Spleen (tissue), 11 donors: ENCODE measurements at regions not wholly inside any gene's neighbourhood (a gene's known extent, or its start where the extent isn't known, plus 50 kb on each side); places are given as distances from the start of the nearest gene placed in this dataset.

Experiments
- DNase-seq: peaks from one replicate; pipeline ENCODE4 v3.0.0-alpha.2; 2020
- H3K27ac ChIP-seq, 8 donors: fragments of 200-600 bp; sonication (generic) in 7 of 8; 1 replicate in 4 of 8; 2 replicates in 4 of 8; pipeline versions ENCODE4 v1.5.0 to v1.8.0; 2016 to 2021; ENCODE audit warnings: inconsistent platforms in 4 of 8, mild to moderate bottlenecking in 4 of 8, moderate library complexity in 1 of 8
- H3K27me3 ChIP-seq, 7 donors: fragments of 200-600 bp; sonication (generic) in 6 of 7; replicated peaks in 1 of 7; 1 replicate in 4 of 7; 2 replicates in 3 of 7; pipeline versions ENCODE4 v1.5.0 to v1.8.0; 2016 to 2021; ENCODE audit warnings: inconsistent platforms in 3 of 7, mild to moderate bottlenecking in 1 of 7
- H3K36me3 ChIP-seq, 6 donors: fragments of 200-600 bp; sonication (generic) in 5 of 6; 1 replicate in 4 of 6; 2 replicates in 2 of 6; pipeline versions ENCODE4 v1.5.0 to v1.8.0; 2016 to 2021; ENCODE audit warnings: inconsistent platforms in 2 of 6
- H3K4me1 ChIP-seq, 6 donors: fragments of 200-600 bp; sonication (generic) in 5 of 6; 1 replicate in 3 of 6; 2 replicates in 3 of 6; pipeline versions ENCODE4 v1.5.0 to v1.8.0; 2016 to 2021; ENCODE audit warnings: inconsistent platforms in 3 of 6
- H3K4me3 ChIP-seq, 8 donors: fragments of 200-600 bp; sonication (generic) in 7 of 8; 1 replicate in 4 of 8; 2 replicates in 4 of 8; pipeline versions ENCODE4 v1.5.0 to v1.8.0; 2016 to 2021; ENCODE audit warnings: inconsistent platforms in 4 of 8, mild to moderate bottlenecking in 4 of 8, moderate library complexity in 2 of 8
- H3K9me3 ChIP-seq, 8 donors: fragments of 200-600 bp; sonication (generic) in 7 of 8; 1 replicate in 4 of 8; 2 replicates in 4 of 8; pipeline versions ENCODE4 v1.5.0 to v1.8.0; 2016 to 2021; ENCODE audit warnings: inconsistent platforms in 4 of 8
- CTCF ChIP-seq, 11 experiments: fragments of 200-600 bp in 7 of 11; fragments of 450-650 bp in 4 of 11; sonication (generic) in 4 of 11; IDR thresholded peaks in 8 of 11; conservative IDR thresholded peaks in 3 of 11; 1 replicate in 7 of 11; 2 replicates in 4 of 11; pipeline versions ENCODE4 v1.4.0 to v1.8.0; 2016 to 2021; ENCODE audit warnings: antibody characterized with exemption in 11 of 11, inconsistent platforms in 4 of 11, mild to moderate bottlenecking in 1 of 11
- POLR2A ChIP-seq, 3 donors: fragments of 450-650 bp; IDR thresholded peaks; one replicate each; pipeline ENCODE4 v1.5.1; 2017; ENCODE audit warnings: antibody characterized with exemption in 3 of 3, mild to moderate bottlenecking in 1 of 3
- POLR2AphosphoS5 ChIP-seq, 3 donors: sonication (generic); formaldehyde crosslinking; IDR thresholded peaks; one replicate each; pipeline ENCODE4 v1.5.1; 2017; ENCODE audit warnings: antibody characterized with exemption in 3 of 3
- WGBS, 5 donors: extraction: QIAGEN DNeasy Blood & Tissue Kit in 3 of 5; methylation state at CpG; one replicate each; pipeline versions ENCODE4 v1.1.5 to v1.1.7; 2013 to 2018; 5-methylcytosine and 5-hydroxymethylcytosine counted together
- intact Hi-C: fragments of 100-400 bp; cut with DNase I; formaldehyde crosslinking; loops from one replicate; pipeline ENCODE4 v1.15.0; 2023; ENCODE audit warnings: low total_unique reads
- donor health status: healthy with polysubstance abuse.
- donor health status: DM: no; HTN: no; CAD: no; lungs with moderate emphysema.
- donor health status: DM: no; HTN: no; CAD: no.
- donor health status: Bipolar disorder and iron deficiency.
- donor health status: healthy.
- donor health status: DM: no; HTN: no; CAD: no.
- donor health status: DM: yes; HTN: yes; CAD: no.

- no peak for DNase-seq
- H3K9me3 ChIP-seq = peaks cover 0 to 3% (median 0%) of the 10 kb centered on the region in 8 donors
- no peaks in the 10 kb centered on the region for H3K36me3 ChIP-seq
- H3K4me1 ChIP-seq = no peaks in the 10 kb centered on the region
- H3K27me3 ChIP-seq = no peaks in the 10 kb centered on the region
- 0 to 5% (median 4%) methylated on average over 1 of the region's 1 CpG for WGBS, 5 donors
- H3K27ac ChIP-seq = no peak overlapping the region
- no peak overlapping the region for H3K4me3 ChIP-seq
- TF ChIP-seq CTCF (IDR thresholded peaks at IDR 0.05 in 8 of 11, conservative IDR thresholded peaks at IDR 0.05 in 3 of 11) = no peak
- TF ChIP-seq POLR2A (IDR thresholded peaks at IDR 0.05) = no peak
- TF ChIP-seq POLR2AphosphoS5 (IDR thresholded peaks at IDR 0.05) = no peak
- intact Hi-C loops = no loop called here
Measured at GRCh38 chr4:170672381-170672965, 582.7 kb upstream of the AADAT start.

GRCh38 chr4:170671171-170671570 lies 581.4 kb upstream of the AADAT start:
- Histone ChIP-seq H3K27me3 (no peaks in the 10 kb centered on the region), H3K36me3 (no peaks in the 10 kb centered on the region), H3K4me1 (no peaks in the 10 kb centered on the region), H3K9me3 (peaks cover 0 to 3% (median 0%) of the 10 kb centered on the region in 8 donors), H3K27ac (no peak overlapping the region), H3K4me3 (no peak overlapping the region)
- WGBS, 5 donors = 33 to 86% (median 50%) methylated on average over 1 of the region's 1 CpG
- no peak for DNase-seq
- TF ChIP-seq CTCF (IDR thresholded peaks at IDR 0.05 in 8 of 11, conservative IDR thresholded peaks at IDR 0.05 in 3 of 11) (no peak), POLR2AphosphoS5 (IDR thresholded peaks at IDR 0.05) (no peak), POLR2A (IDR thresholded peaks at IDR 0.05) (no peak)
- intact Hi-C loops = no loop called here

- no peaks in the 10 kb centered on the region for H3K27me3 ChIP-seq
- no peaks in the 10 kb centered on the region for H3K36me3 ChIP-seq
- no peak for DNase-seq
- TF ChIP-seq CTCF (IDR thresholded peaks at IDR 0.05 in 8 of 11, conservative IDR thresholded peaks at IDR 0.05 in 3 of 11) = no peak
- TF ChIP-seq POLR2AphosphoS5 (IDR thresholded peaks at IDR 0.05) = no peak
- no peak for TF ChIP-seq POLR2A (IDR thresholded peaks at IDR 0.05)
- H3K9me3 ChIP-seq = peaks cover 0 to 3% (median 0%) of the 10 kb centered on the region in 8 donors
- H3K4me1 ChIP-seq = no peaks in the 10 kb centered on the region
- H3K27ac ChIP-seq = no peak overlapping the region
- 75 to 89% (median 82%) methylated on average over 4 of the region's 4 CpGs for WGBS, 5 donors
- no peak overlapping the region for H3K4me3 ChIP-seq
- intact Hi-C loops = no loop called here
Measured at GRCh38 chr4:170667814-170668213, 578.1 kb upstream of the AADAT start.

GRCh38 chr4:170666909-170667308 lies 577.2 kb upstream of the AADAT start:
- Histone ChIP-seq H3K4me3 (no peak overlapping the region), H3K4me1 (no peaks in the 10 kb centered on the region), H3K9me3 (peaks cover 0 to 3% (median 0%) of the 10 kb centered on the region in 8 donors), H3K27me3 (no peaks in the 10 kb centered on the region), H3K27ac (no peak overlapping the region), H3K36me3 (no peaks in the 10 kb centered on the region)
- WGBS, 5 donors = 47 to 90% (median 77%) methylated on average over 2 of the region's 2 CpGs
- intact Hi-C loops = no loop called here
- no peak for DNase-seq
- TF ChIP-seq CTCF (IDR thresholded peaks at IDR 0.05 in 8 of 11, conservative IDR thresholded peaks at IDR 0.05 in 3 of 11) (no peak), POLR2AphosphoS5 (IDR thresholded peaks at IDR 0.05) (no peak)
